GM04504 (cell line): ENCODE measurements at regions not wholly inside any gene's neighbourhood (a gene's known extent, or its start where the extent isn't known, plus 50 kb on each side); places are given as distances from the start of the nearest gene placed in this dataset.
A peak's percentile ranks its signal among the peaks of the same experiment; 100 is the strongest.

Source experiments
- DNase-seq: peaks from one replicate; pipeline ENCODE4 v3.0.0-alpha.2; 2012; ENCODE audit warnings: low read depth

GRCh38 chr1:170460001-170460400, 72.0 kb upstream of the GORAB start:
- DNase-seq: no peak

GRCh38 chr1:170460414-170461155, 71.4 kb upstream of the GORAB start:
- no peak for DNase-seq

- DNase-seq: peak; percentile 62
These were observed 70.6 kb upstream of the GORAB start for GRCh38 chr1:170461291-170461747.

GRCh38 chr1:170461762-170462384, 70.1 kb upstream of the GORAB start:
- peak; percentile 95 for DNase-seq

GRCh38 chr1:170470121-170470520, 61.8 kb upstream of the GORAB start:
- DNase-seq: no peak

- DNase-seq: peak; percentile 52
These were observed 60.4 kb upstream of the GORAB start for GRCh38 chr1:170471398-170472053.

- no peak for DNase-seq
These were observed 51.0 kb upstream of the GORAB start for GRCh38 chr1:170481000-170481399.
